ENCODE measurements at regions not wholly inside any gene's neighbourhood (a gene's known extent, or its start where the extent isn't known, plus 50 kb on each side); places are given as distances from the start of the nearest gene placed in this dataset.

GRCh38 chr4:97252615-97253154, 890.6 kb downstream of the STPG2 start:
- TF ChIP-seq YY1 (IDR thresholded peaks at IDR 0.05; ENCODE audit: insufficient read depth, insufficient read length) (no peak), ZNF274 (IDR thresholded peaks at IDR 0.05; ENCODE audit: low read depth, low read length) (no peak), SUZ12 (IDR thresholded peaks at IDR 0.05; ENCODE audit: extremely low read depth, insufficient read depth, insufficient read length) (no peak)
